ENCODE measurements at regions not wholly inside any gene's neighbourhood (a gene's known extent, or its start where the extent isn't known, plus 50 kb on each side); places are given as distances from the start of the nearest gene placed in this dataset.
"Not testable (repeated sequence)": the region's sequence is repeated elsewhere in the genome, so short reads cannot be mapped to it uniquely, and the experiment has no call there.

DNA sequence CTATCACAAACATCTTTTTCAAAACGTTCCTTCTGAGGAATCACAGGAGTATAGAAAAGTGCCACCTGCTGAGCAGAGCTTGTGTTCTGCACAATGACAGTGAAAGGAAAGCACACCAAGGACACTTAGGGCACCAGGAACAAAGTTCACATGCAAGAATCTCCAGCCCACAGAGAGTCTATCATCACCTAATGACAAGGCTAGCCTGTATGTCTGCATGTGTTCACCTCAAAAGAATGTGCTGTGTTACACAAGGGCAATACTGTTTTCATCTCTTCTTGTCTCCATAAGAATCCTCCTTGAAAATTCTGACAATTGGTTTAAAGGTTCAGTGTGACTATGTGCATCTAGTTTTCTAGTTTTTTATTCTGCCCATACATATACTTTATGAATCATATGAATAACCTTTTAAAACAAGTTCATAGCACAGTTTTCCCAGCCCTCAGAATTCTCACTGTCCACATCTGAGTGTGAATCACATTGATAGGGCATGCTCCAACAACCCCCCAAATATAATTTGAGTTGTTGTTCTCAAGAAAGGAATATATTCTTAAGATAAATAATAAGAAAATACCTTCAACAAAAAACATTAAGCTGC lies 118.0 kb downstream of the PWWP3B start:
- POLR2A ChIA-PET, result no interaction called here
- Mint-ChIP-seq H3K9me3 (ENCODE audit: insufficient read depth) (no peaks in the 10 kb centered on the region), H3K4me1 (ENCODE audit: low read depth) (no peaks in the 10 kb centered on the region), H3K27me3 (ENCODE audit: low read depth) (no peaks in the 10 kb centered on the region), H3K36me3 (ENCODE audit: low read depth) (no peaks in the 10 kb centered on the region), H3K27ac (no peak overlapping the region), H3K4me3 (no peak overlapping the region)
- CTCF ChIA-PET, result no interaction called here
- ATAC-seq (no peak), DNase-seq (no peak)

DNA sequence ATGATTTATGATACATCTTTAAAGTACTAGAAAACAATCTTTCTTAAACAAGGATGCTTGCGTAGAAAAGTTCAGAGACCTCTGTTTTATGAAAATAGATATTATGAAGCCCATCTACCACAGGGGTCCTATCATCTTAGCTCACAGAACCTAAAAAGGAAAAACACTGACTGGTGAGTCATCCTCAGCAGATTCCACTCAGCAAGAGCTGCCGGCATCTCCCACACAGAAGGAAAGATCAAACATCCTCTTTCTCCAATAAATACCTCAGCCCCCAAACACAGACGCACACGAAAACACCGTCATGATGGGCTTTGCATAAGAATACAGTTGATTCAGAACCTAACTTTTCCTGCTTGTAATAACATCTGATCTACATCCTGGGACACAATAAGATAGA lies 122.7 kb downstream of the PWWP3B start:
- DNase-seq; H3K27ac Mint-ChIP-seq; H3K36me3 Mint-ChIP-seq (ENCODE audit: low read depth); H3K9me3 Mint-ChIP-seq (ENCODE audit: insufficient read depth); H3K4me1 Mint-ChIP-seq (ENCODE audit: low read depth); H3K27me3 Mint-ChIP-seq (ENCODE audit: low read depth); H3K4me3 Mint-ChIP-seq; POLR2A ChIA-PET; CTCF ChIA-PET; ATAC-seq: not testable (repeated sequence)

GRCh38 chrX:106291779-106292390 lies 123.8 kb downstream of the PWWP3B start:
- H3K36me3 Mint-ChIP-seq (ENCODE audit: low read depth); H3K4me3 Mint-ChIP-seq; H3K27me3 Mint-ChIP-seq (ENCODE audit: low read depth); POLR2A ChIA-PET; H3K9me3 Mint-ChIP-seq (ENCODE audit: insufficient read depth); ATAC-seq; DNase-seq; CTCF ChIA-PET; H3K4me1 Mint-ChIP-seq (ENCODE audit: low read depth); H3K27ac Mint-ChIP-seq: not testable (repeated sequence)

DNA sequence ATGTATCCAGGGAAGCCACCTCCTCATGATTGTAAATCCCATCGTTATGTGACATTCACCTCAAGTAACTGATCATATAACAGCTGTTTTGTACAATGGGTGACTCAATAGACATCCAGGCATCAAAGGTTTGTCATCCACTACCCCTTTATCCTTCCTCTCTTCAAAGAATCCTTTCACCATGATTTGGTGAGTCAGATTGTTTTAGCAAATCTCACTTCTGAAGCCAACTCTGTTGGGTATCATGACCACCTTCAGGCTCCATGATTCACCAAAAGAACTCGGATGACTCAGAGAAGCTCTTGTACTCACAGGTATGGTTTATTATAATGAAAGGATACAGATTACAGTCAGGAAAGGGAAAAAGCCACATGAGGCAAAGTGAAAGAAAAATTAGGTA lies 132.1 kb downstream of the PWWP3B start:
- Mint-ChIP-seq H3K9me3 (ENCODE audit: insufficient read depth) (no peaks in the 10 kb centered on the region), H3K4me3 (no peak overlapping the region), H3K27me3 (ENCODE audit: low read depth) (no peaks in the 10 kb centered on the region), H3K36me3 (ENCODE audit: low read depth) (no peaks in the 10 kb centered on the region), H3K27ac (no peak overlapping the region), H3K4me1 (ENCODE audit: low read depth) (no peaks in the 10 kb centered on the region)
- DNase-seq, result no peak
- no peak for ATAC-seq
- CTCF ChIA-PET, result no interaction called here
- POLR2A ChIA-PET, result no interaction called here

- ChIA-PET CTCF (no interaction called here), POLR2A (no interaction called here)
- Mint-ChIP-seq H3K27ac (no peak overlapping the region), H3K4me1 (ENCODE audit: low read depth) (no peaks in the 10 kb centered on the region), H3K27me3 (ENCODE audit: low read depth) (no peaks in the 10 kb centered on the region), H3K36me3 (ENCODE audit: low read depth) (no peaks in the 10 kb centered on the region), H3K9me3 (ENCODE audit: insufficient read depth) (no peaks in the 10 kb centered on the region), H3K4me3 (no peak overlapping the region)
- ATAC-seq (no peak), DNase-seq (no peak)
These were observed 132.6 kb downstream of the PWWP3B start for GRCh38 chrX:106300656-106301055.

DNA sequence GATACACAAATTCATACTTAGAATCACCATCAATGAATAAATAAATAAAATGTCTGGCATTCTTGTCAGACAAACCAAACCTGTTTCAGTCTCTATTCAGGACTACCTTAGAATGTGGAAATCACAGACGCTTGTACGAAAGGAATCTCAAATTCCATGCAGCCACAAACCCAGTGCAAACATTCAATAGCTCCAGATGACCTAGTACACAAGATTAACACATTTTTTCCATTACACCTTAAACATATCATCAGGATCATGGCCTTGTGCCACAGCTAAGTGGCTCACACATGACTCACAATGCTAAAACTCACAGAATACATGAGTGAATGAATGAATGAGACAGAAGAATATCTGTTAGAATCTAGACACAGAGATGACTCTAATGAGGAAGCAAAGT lies 134.2 kb downstream of the PWWP3B start:
- no peaks in the 10 kb centered on the region for H3K27me3 Mint-ChIP-seq (ENCODE audit: low read depth)
- DNase-seq (no peak), ATAC-seq (no peak)
- H3K4me3 Mint-ChIP-seq, result no peak overlapping the region
- POLR2A ChIA-PET, result no interaction called here
- H3K4me1 Mint-ChIP-seq (ENCODE audit: low read depth), result no peaks in the 10 kb centered on the region
- H3K36me3 Mint-ChIP-seq (ENCODE audit: low read depth), result no peaks in the 10 kb centered on the region
- H3K27ac Mint-ChIP-seq, result no peak overlapping the region
- H3K9me3 Mint-ChIP-seq (ENCODE audit: insufficient read depth), result no peaks in the 10 kb centered on the region
- CTCF ChIA-PET, result no interaction called here

- H3K36me3 Mint-ChIP-seq (ENCODE audit: low read depth), result no peaks in the 10 kb centered on the region
- no peak for DNase-seq
These were observed 138.4 kb downstream of the PWWP3B start for GRCh38 chrX:106306391-106306947.

DNA sequence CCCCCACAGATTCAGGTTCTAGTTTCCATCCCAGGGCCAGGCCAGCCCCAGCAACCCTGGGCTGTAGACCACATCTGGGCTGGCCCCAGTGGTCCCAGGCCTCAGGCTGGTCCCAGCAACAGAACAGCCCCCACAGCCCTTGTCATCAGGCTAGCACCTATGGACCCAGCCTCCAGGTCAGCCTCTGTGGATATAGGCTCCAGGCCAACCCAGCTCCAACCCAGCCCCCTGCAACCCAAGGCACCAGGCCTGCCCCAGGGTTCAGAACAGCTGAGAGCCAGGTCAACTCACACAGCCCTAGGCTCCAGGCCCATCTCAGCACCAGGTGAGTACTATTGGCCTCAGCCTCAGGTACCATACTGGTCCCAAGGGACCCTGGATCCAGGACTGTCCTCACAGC lies 155.3 kb downstream of the PWWP3B start:
- Mint-ChIP-seq H3K9me3 (ENCODE audit: insufficient read depth) (no peaks in the 10 kb centered on the region), H3K36me3 (ENCODE audit: low read depth) (no peaks in the 10 kb centered on the region), H3K4me3 (no peak overlapping the region), H3K27me3 (ENCODE audit: low read depth) (no peaks in the 10 kb centered on the region), H3K4me1 (ENCODE audit: low read depth) (no peaks in the 10 kb centered on the region), H3K27ac (no peak overlapping the region)
- POLR2A ChIA-PET, result no interaction called here
- CTCF ChIA-PET, result no interaction called here
- ATAC-seq (no peak), DNase-seq (no peak)

More at GRCh38 chrX:106306391-106306947, 138.4 kb downstream of the PWWP3B start:
- ATAC-seq, result no peak
- H3K27ac Mint-ChIP-seq, result no peak overlapping the region
- no peaks in the 10 kb centered on the region for H3K4me1 Mint-ChIP-seq (ENCODE audit: low read depth)
- ChIA-PET CTCF (no interaction called here), POLR2A (no interaction called here)
- H3K9me3 Mint-ChIP-seq (ENCODE audit: insufficient read depth), result no peaks in the 10 kb centered on the region
- no peaks in the 10 kb centered on the region for H3K27me3 Mint-ChIP-seq (ENCODE audit: low read depth)
- no peak overlapping the region for H3K4me3 Mint-ChIP-seq

GRCh38 chrX:106331606-106332005 lies 163.5 kb downstream of the PWWP3B start:
- ATAC-seq (no peak), DNase-seq (no peak)
- ChIA-PET CTCF (no interaction called here), POLR2A (no interaction called here)
- Mint-ChIP-seq H3K9me3 (ENCODE audit: insufficient read depth) (no peaks in the 10 kb centered on the region), H3K27me3 (ENCODE audit: low read depth) (no peaks in the 10 kb centered on the region), H3K27ac (no peak overlapping the region), H3K4me1 (ENCODE audit: low read depth) (no peaks in the 10 kb centered on the region), H3K4me3 (no peak overlapping the region), H3K36me3 (ENCODE audit: low read depth) (no peaks in the 10 kb centered on the region)

DNA sequence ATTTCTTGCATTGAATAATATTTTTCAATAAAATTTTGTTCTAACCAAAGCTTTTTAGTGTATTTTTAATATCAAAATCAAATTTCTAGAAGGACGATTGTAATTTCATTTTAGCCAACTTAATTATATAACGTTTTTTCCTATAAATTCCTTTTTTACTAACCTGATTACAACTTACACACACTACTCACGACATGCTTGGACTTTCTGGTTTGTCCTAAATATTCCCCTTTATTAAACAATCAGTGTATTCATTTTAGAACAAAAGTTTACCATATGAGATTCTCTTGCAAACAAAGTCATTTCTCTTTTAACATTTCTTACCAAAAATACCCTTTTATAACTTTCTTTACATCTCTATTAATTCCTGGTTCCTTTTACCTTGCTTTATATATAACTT lies 173.7 kb downstream of the PWWP3B start:
- H3K36me3 Mint-ChIP-seq (ENCODE audit: low read depth), result no peaks in the 10 kb centered on the region
- ATAC-seq, result no peak
- ChIA-PET POLR2A (no interaction called here), CTCF (no interaction called here)
- no peaks in the 10 kb centered on the region for H3K27me3 Mint-ChIP-seq (ENCODE audit: low read depth)
- H3K9me3 Mint-ChIP-seq (ENCODE audit: insufficient read depth), result no peaks in the 10 kb centered on the region
- DNase-seq, result no peak
- no peak overlapping the region for H3K27ac Mint-ChIP-seq
- H3K4me1 Mint-ChIP-seq (ENCODE audit: low read depth), result no peaks in the 10 kb centered on the region
- H3K4me3 Mint-ChIP-seq, result no peak overlapping the region

GRCh38 chrX:106356580-106356979 lies 188.5 kb downstream of the PWWP3B start:
- Mint-ChIP-seq H3K4me3 (no peak overlapping the region), H3K27ac (no peak overlapping the region), H3K36me3 (ENCODE audit: low read depth) (no peaks in the 10 kb centered on the region), H3K4me1 (ENCODE audit: low read depth) (no peaks in the 10 kb centered on the region), H3K27me3 (ENCODE audit: low read depth) (no peaks in the 10 kb centered on the region), H3K9me3 (ENCODE audit: insufficient read depth) (no peaks in the 10 kb centered on the region)
- ChIA-PET POLR2A (no interaction called here), CTCF (no interaction called here)
- DNase-seq (no peak), ATAC-seq (no peak)

DNA sequence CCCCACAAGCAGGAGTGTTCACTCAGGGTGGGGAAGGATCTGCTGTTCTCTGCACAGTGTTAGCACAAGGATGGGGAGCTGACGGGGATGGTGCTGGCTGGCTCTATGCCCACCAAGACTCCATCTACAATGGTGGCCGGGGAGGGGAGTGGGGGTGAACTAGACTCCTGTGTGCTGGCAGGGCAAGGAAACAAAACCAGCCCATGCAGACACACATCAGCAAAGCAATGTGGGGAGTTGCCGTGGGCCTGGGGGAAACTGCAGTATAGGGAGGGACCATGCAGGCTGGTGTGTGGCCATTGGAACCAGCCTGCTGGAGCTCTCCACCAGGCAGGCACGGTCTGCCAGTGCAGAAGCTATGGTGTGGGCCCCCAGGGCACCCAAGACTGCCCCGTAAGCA lies 195.1 kb downstream of the PWWP3B start:
- H3K27ac Mint-ChIP-seq, result no peak overlapping the region
- ChIA-PET CTCF (no interaction called here), POLR2A (no interaction called here)
- H3K27me3 Mint-ChIP-seq (ENCODE audit: low read depth), result no peaks in the 10 kb centered on the region
- DNase-seq (no peak), ATAC-seq (no peak)
- no peaks in the 10 kb centered on the region for H3K4me1 Mint-ChIP-seq (ENCODE audit: low read depth)
- no peaks in the 10 kb centered on the region for H3K9me3 Mint-ChIP-seq (ENCODE audit: insufficient read depth)
- no peak overlapping the region for H3K4me3 Mint-ChIP-seq
- H3K36me3 Mint-ChIP-seq (ENCODE audit: low read depth), result no peaks in the 10 kb centered on the region

DNA sequence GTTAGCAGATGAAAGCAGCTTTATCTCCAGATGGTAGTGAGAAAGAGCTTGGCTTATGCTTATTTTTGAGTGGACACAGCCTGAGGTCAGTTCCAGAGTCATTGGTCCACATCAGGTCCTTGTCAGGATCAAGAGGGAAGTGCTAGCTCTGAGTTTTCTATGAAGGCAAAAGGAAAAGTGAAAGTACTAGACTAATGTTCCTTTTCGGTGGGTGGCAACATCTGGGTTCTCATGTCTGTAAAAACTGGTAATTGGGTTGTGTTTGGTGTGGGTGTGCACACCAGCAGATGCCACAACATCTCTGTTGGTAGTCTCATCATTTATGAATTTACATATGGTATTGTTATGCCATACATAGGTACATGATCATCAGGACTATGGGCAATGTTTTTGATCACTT lies 210.5 kb downstream of the PWWP3B start:
- Mint-ChIP-seq H3K27me3 (ENCODE audit: low read depth) (no peaks in the 10 kb centered on the region), H3K36me3 (ENCODE audit: low read depth) (no peaks in the 10 kb centered on the region), H3K4me3 (peak overlapping the region; percentile 15), H3K4me1 (ENCODE audit: low read depth) (no peaks in the 10 kb centered on the region), H3K27ac (peak overlapping the region; percentile 30), H3K9me3 (ENCODE audit: insufficient read depth) (no peaks in the 10 kb centered on the region)
- ATAC-seq, result no peak
- ChIA-PET POLR2A (no interaction called here), CTCF (no interaction called here)
- DNase-seq, result no peak

Measured in activated CD8-positive, alpha-beta T cell treated with anti-CD3 and anti-CD28 coated beads, Interleukin-2, amount 10 ng/mL, durations not matched to agents 7 days and 5 days (primary cell).